HUES64 (cell line): ENCODE measurements at regions not wholly inside any gene's neighbourhood (a gene's known extent, or its start where the extent isn't known, plus 50 kb on each side); places are given as distances from the start of the nearest gene placed in this dataset.
"Not testable (repeated sequence)": the region's sequence is repeated elsewhere in the genome, so short reads cannot be mapped to it uniquely, and the experiment has no call there.

Experiments used
- H3K27ac ChIP-seq: 2 replicates; pipeline ENCODE4 v1.7.0; 2013; ENCODE audit warnings: low read depth, low read length, inconsistent platforms
- H3K27me3 ChIP-seq: 2 replicates; pipeline ENCODE4 v1.6.1; 2013; ENCODE audit warnings: mild to moderate bottlenecking, low read length; ENCODE audit not compliant: insufficient read depth
- H3K36me3 ChIP-seq: 2 replicates; pipeline ENCODE4 v1.6.1; 2013; ENCODE audit warnings: mild to moderate bottlenecking, low read length; ENCODE audit not compliant: insufficient read depth
- H3K4me1 ChIP-seq: 2 replicates; pipeline ENCODE4 v1.6.1; 2013; ENCODE audit warnings: mild to moderate bottlenecking, low read length, moderate library complexity; ENCODE audit not compliant: insufficient read depth
- H3K4me3 ChIP-seq: 2 replicates; pipeline ENCODE4 v1.5.1; 2013; ENCODE audit warnings: mild to moderate bottlenecking, low read length, moderate library complexity
- H3K9ac ChIP-seq: 2 replicates; pipeline ENCODE4 v1.6.1; 2013; ENCODE audit warnings: mild to moderate bottlenecking, low read depth, low read length
- H3K9me3 ChIP-seq: 2 replicates; pipeline ENCODE4 v1.6.1; 2013; ENCODE audit warnings: low read depth, low read length; ENCODE audit not compliant: insufficient read depth
- WGBS: fragments of 150-250, 120-280 bp; methylation state at CpG from one replicate; pipeline ENCODE4 v1.1.7; 2013; ENCODE audit warnings: missing lambda C conversion rate; 5-methylcytosine and 5-hydroxymethylcytosine counted together

- Histone ChIP-seq H3K4me3 (no peak overlapping the region), H3K4me1 (0 out of 2 replicates have a peak, but pooled peaks cover 6% of the 10 kb centered on the region), H3K36me3 (no peaks in the 10 kb centered on the region), H3K9ac (no peak overlapping the region), H3K27ac (no peak overlapping the region), H3K27me3 (no peaks in the 10 kb centered on the region), H3K9me3 (no peaks in the 10 kb centered on the region)
- WGBS: 85% methylated on average over 4 of the region's 4 CpGs
Measured at GRCh38 chr10:35995485-35995884, 353.4 kb upstream of the FZD8 start.

GRCh38 chr10:35993591-35994515 lies 351.8 kb upstream of the FZD8 start:
- Histone ChIP-seq H3K27ac (no peak overlapping the region), H3K4me3 (no peak overlapping the region), H3K27me3 (no peaks in the 10 kb centered on the region), H3K9me3 (no peaks in the 10 kb centered on the region), H3K36me3 (no peaks in the 10 kb centered on the region), H3K4me1 (0 out of 2 replicates have a peak, but pooled peaks cover 6% of the 10 kb centered on the region), H3K9ac (no peak overlapping the region)
- 91% methylated on average over 8 of the region's 8 CpGs for WGBS

- no peak overlapping the region for H3K27ac ChIP-seq
- no peak overlapping the region for H3K9ac ChIP-seq
- H3K4me3 ChIP-seq: no peak overlapping the region
Measured at GRCh38 chr10:35992107-35992506, 350.0 kb upstream of the FZD8 start.

DNA sequence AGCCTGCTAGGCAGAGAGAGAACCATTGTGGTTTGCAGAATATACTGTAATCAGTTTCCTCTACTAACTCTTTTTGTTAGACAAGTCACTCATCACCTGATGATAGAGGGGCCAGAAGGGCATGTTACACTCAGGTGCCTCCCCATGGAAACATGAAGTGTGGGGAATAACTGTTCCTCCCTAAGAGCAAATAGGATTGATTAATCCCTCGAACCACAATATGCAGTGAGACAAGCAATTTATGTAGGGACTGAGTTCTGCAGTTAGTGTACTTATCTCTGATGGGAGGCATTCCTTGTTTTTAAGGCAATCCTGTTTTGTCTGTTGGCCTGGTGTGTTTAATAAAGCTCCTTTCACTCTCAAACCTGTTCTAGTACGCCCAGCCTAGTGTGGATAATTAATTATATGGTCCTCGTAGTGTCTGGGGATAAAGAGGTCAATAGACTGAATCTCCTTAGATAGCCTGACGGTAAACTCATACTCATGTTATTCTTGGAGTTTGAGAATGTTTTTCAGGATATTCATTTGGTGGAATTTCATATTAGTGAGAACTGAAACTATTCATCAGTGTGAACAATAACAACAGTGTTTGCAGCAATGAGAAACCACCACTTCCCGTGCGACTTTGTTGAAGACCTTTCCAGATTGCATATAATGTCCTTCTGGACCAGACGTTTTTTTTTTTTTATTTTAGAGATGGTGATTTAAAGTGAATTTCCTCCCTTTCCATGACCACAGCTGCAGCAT lies 344.8 kb upstream of the FZD8 start:
- no peak overlapping the region for H3K27ac ChIP-seq
- H3K9me3 ChIP-seq: no peaks in the 10 kb centered on the region
- H3K4me1 ChIP-seq: no peaks in the 10 kb centered on the region
- no peaks in the 10 kb centered on the region for H3K36me3 ChIP-seq
- H3K9ac ChIP-seq: no peak overlapping the region
- H3K4me3 ChIP-seq: no peak overlapping the region
- peaks cover 5% of the 10 kb centered on the region; the same call in 1 of the 2 replicates for H3K27me3 ChIP-seq
- WGBS: 96% methylated on average over 7 of the region's 7 CpGs

More at GRCh38 chr10:35992107-35992506, 350.0 kb upstream of the FZD8 start:
- H3K27me3 ChIP-seq: no peaks in the 10 kb centered on the region
- H3K9me3 ChIP-seq: no peaks in the 10 kb centered on the region
- H3K4me1 ChIP-seq: 0 out of 2 replicates have a peak, but pooled peaks cover 6% of the 10 kb centered on the region
- no peaks in the 10 kb centered on the region for H3K36me3 ChIP-seq

DNA sequence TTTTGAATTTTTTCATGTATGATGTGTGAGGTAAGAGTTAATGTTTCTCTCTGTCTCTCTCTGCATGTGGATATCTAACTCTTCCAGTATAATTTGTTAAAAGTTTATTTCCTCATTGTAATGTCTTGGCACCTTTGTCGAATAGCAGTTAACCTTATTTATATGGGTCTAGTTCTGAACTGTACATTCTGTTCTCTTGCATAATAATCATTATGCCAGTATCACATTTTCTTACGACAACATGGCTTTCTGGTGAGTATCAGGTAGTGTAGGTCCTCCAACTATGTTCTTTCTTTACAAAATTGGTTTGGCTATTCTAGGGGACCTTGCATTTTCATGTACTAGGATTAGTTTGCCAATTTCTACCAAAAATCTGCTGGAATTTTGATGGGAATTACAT lies 337.0 kb upstream of the FZD8 start:
- no peak overlapping the region for H3K9ac ChIP-seq
- no peak overlapping the region for H3K4me3 ChIP-seq
- H3K27me3 ChIP-seq: peaks cover 56% of the 10 kb centered on the region
- no peaks in the 10 kb centered on the region for H3K9me3 ChIP-seq
- H3K27ac ChIP-seq: no peak overlapping the region
- peaks cover 8% of the 10 kb centered on the region; the same call in 1 of the 2 replicates for H3K4me1 ChIP-seq
- H3K36me3 ChIP-seq: no peaks in the 10 kb centered on the region
- WGBS: 90% methylated on average over 2 of the region's 2 CpGs

DNA sequence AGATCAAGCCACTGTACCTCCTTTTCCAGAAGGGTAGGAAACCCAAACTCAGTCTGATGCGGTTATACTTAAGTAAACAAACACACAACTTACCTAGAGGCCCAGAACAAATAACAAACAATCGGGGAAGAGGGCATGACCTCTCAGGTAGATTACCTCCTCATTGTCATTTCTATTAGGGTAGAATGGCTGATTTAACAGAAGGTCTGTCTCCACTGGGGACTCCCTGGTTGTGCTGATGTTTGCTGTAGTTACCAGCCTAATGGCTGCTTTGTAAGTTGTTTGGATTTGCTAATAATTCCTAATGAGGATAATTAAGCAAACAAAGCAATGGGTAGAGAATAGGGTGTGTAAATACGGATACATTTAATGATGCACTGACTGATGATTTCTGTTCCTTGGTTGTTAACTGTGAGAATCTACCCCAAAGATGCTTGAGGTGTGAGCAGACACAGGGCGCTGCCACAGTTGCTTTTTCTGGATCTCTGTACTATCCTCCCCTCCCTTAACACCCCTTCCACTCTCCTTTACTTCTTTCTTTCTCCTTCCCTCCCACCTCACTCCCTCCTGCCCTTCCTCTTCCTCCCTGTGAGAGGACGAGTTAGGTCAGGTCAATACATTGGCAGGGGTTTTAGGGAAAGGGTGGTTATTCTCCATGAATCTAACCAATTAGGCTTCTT lies 332.0 kb upstream of the FZD8 start:
- H3K9me3 ChIP-seq, H3K9ac ChIP-seq, H3K36me3 ChIP-seq, H3K27ac ChIP-seq, H3K4me3 ChIP-seq: not testable (repeated sequence)
- 15% methylated on average over 4 of the region's 5 CpGs for WGBS
- Histone ChIP-seq H3K27me3 (peaks cover 95% of the 10 kb centered on the region), H3K4me1 (peaks cover 14% of the 10 kb centered on the region)

DNA sequence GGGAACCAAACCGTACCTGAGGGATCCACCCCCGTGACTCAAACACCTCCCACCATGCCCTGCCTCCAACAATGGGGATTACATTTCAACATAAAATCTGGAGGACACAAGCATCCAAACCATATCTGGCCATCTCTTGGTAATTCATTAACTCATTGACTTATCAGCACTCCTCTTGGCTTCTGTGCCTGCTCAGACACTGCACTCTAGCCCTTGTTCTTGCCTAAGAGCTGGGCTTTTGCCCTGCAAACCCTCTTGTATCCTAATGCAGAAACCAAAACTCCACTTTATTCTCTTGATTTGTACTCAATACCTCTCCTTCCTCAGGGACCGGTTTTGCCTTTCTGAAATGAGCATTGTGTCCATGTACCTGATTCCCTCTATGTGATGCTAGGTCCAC lies 330.2 kb upstream of the FZD8 start:
- H3K4me1 ChIP-seq: peaks cover 14% of the 10 kb centered on the region
- H3K4me3 ChIP-seq: no peak overlapping the region
- 92% methylated on average over 3 of the region's 3 CpGs for whole genome bisulfite sequencing
- H3K9ac ChIP-seq: no peak overlapping the region
- peaks cover 97% of the 10 kb centered on the region for H3K27me3 ChIP-seq
- H3K36me3 ChIP-seq: no peaks in the 10 kb centered on the region
- no peak overlapping the region for H3K27ac ChIP-seq
- H3K9me3 ChIP-seq: no peaks in the 10 kb centered on the region

DNA sequence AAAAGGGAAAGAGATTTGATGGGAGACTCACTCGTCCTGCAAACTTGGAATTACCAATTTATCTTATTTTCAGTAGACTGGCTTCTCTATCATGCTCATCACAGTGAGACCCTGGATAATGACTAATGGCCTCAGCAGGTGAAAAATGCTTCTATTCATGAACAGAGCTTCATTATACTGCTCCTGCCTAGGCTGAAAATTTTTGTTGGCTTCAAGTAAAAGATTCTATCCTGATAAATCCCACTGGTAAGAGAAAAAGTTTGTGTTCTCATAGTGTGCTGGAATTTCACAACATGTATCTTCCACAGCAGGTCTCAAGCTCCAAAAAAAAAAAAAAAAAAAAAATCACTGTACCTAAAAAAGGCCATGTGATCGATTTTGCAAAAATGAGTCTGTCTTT lies 329.3 kb upstream of the FZD8 start:
- 92% methylated on average over 2 of the region's 2 CpGs for WGBS
- peaks cover 14% of the 10 kb centered on the region for H3K4me1 ChIP-seq
- H3K27ac ChIP-seq: no peak overlapping the region
- H3K27me3 ChIP-seq: peaks cover 90% of the 10 kb centered on the region
- no peak overlapping the region for H3K9ac ChIP-seq
- H3K36me3 ChIP-seq: no peaks in the 10 kb centered on the region
- no peak overlapping the region for H3K4me3 ChIP-seq
- H3K9me3 ChIP-seq: no peaks in the 10 kb centered on the region

DNA sequence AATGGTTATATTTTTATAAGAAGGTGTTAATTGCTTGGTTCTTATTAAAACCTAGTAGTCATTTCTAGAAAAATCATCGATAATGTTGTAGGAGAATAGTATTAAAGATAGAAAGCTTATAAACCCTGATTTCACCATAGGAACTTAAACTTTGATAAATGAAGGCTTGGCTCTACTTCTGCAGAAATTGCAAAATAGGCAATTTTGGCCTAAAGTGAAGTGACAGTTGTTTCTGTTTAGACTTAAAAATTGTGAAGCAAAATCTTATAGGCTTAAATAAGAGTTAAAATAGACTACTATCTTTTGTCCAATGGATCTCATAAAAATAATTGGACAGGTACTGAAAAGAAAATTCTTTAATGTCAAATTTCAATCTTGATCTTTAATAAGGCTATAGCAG lies 321.6 kb upstream of the FZD8 start:
- Histone ChIP-seq H3K27ac (no peak overlapping the region), H3K27me3 (peaks cover 14% of the 10 kb centered on the region; the same call in 1 of the 2 replicates), H3K9ac (no peak overlapping the region), H3K36me3 (no peaks in the 10 kb centered on the region), H3K9me3 (no peaks in the 10 kb centered on the region), H3K4me1 (peaks cover 8% of the 10 kb centered on the region; the same call in 1 of the 2 replicates), H3K4me3 (no peak overlapping the region)
- 80% methylated on average over 1 of the region's 1 CpG for WGBS

DNA sequence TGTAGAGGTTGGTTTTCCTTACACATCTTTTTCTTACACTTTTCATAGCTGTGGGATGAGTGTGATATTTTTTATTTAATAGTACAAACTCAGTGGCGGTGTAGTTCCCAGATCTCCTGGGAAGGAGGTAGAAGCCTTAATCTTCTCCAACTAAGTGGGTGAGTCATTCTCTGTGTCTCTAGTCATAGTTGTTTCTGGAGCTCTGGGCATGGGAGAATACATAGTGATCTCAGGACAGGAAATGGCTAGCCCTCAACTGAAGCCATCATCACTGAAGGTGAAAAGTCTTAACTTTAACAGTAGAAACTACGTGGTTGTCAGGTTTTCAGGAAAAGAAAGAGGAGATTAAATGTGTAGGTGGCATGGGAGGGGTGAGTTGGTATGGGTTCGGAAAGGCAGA lies 319.4 kb upstream of the FZD8 start:
- 89% methylated on average over 3 of the region's 3 CpGs for WGBS
- no peaks in the 10 kb centered on the region; the same call in 1 of the 2 replicates for H3K27me3 ChIP-seq
- H3K36me3 ChIP-seq: no peaks in the 10 kb centered on the region
- H3K27ac ChIP-seq: no peak overlapping the region
- H3K9ac ChIP-seq: no peak overlapping the region
- H3K4me3 ChIP-seq: no peak overlapping the region
- H3K9me3 ChIP-seq: no peaks in the 10 kb centered on the region
- H3K4me1 ChIP-seq: peaks cover 9% of the 10 kb centered on the region; the same call in 1 of the 2 replicates

GRCh38 chr10:35959252-35959651 lies 317.2 kb upstream of the FZD8 start:
- WGBS: 50% methylated on average over 7 of the region's 7 CpGs
- Histone ChIP-seq H3K4me1 (peaks cover 9% of the 10 kb centered on the region; the same call in 1 of the 2 replicates), H3K9me3 (no peaks in the 10 kb centered on the region)

More at GRCh38 chr10:35959252-35959651, 317.2 kb upstream of the FZD8 start:
- Histone ChIP-seq H3K9ac (no peak overlapping the region), H3K27me3 (no peaks in the 10 kb centered on the region; the same call in 1 of the 2 replicates), H3K36me3 (no peaks in the 10 kb centered on the region), H3K4me3 (no peak overlapping the region), H3K27ac (no peak overlapping the region)
